Cardiac muscle cell (in vitro differentiated cells and primary cell): ENCODE measurements at regions not wholly inside any gene's neighbourhood (a gene's known extent, or its start where the extent isn't known, plus 50 kb on each side); places are given as distances from the start of the nearest gene placed in this dataset.
"Not testable (repeated sequence)": the region's sequence is repeated elsewhere in the genome, so short reads cannot be mapped to it uniquely, and the experiment has no call there.

Source experiments
- DNase-seq, 2 donors: peaks; one replicate each; pipeline versions ENCODE4 v3.0.0 to v3.0.0-alpha.2; 2010 to 2017; ENCODE audit warnings: low read depth in 1 of 2, low spot score in 1 of 2
- H3K27ac ChIP-seq: fragments of 200-600 bp; sonication (generic); 2 replicates; pipeline ENCODE4 v1.5.1; 2016
- H3K27me3 ChIP-seq: fragments of 200-600 bp; sonication (generic); 2 replicates; pipeline ENCODE4 v1.6.0; 2016; ENCODE audit warnings: control low read depth
- H3K36me3 ChIP-seq: fragments of 200-600 bp; sonication (generic); 2 replicates; pipeline ENCODE4 v1.5.1; 2016; ENCODE audit warnings: control low read depth
- H3K4me1 ChIP-seq: fragments of 200-600 bp; sonication (generic); 2 replicates; pipeline ENCODE4 v1.8.1; 2017; ENCODE audit warnings: low read depth, mild to moderate bottlenecking, mixed run types
- H3K4me3 ChIP-seq: fragments of 200-600 bp; sonication (generic); 2 replicates; pipeline ENCODE4 v1.5.1; 2016; ENCODE audit warnings: mild to moderate bottlenecking
- H3K9me3 ChIP-seq: fragments of 200-600 bp; sonication (generic); 2 replicates; pipeline ENCODE4 v1.5.1; 2017; ENCODE audit warnings: low read depth, mild to moderate bottlenecking, control low read depth
- TF ChIP-seq, protein P1 (sequence below): IDR thresholded peaks from 2 replicates; pipeline ENCODE4 v1.5.1; 2012; ENCODE audit warnings: low read depth, mild to moderate bottlenecking, low read length

DNA sequence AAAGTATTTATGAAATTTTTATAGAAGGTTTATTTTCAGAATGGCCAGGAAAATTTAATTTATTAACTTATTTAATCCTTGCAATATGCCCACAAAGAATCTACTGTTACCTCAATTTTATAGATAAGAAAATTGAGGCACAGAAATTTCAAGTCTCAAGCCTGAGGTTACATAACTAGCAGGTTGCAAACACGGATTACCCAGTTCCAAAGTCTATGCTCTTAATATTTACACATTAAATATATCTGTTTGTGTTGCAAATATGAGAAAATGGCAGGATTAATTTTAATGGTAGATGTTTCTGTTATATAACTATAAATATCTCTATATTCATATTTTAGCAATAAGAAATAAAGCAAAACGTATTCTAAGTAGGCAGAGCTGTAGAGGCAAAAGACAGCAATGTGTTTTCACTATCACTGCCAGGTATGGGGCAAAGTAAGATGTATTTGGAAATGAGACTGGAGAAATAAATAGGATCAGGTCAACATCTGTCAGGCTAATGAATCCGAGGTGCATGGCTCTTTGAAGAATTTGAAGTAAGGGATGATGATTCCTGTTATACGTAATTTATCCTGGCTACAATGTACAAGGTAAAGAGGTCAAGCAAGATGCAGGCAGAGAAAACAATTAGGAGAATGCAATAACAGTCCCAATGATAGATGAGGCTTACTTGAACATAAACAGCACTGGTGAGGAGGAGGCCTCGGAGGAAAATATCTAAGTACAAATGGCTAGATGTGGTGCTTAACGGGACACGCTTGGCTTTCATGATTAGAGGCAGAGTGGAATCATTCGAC is 354.1 kb upstream of the VSTM2A start:
- Histone ChIP-seq H3K27ac (no peak overlapping the region), H3K4me3 (no peak overlapping the region), H3K9me3 (no peaks in the 10 kb centered on the region), H3K36me3 (no peaks in the 10 kb centered on the region), H3K4me1 (no peaks in the 10 kb centered on the region), H3K27me3 (no peaks in the 10 kb centered on the region)
- TF ChIP-seq, protein P1, sequence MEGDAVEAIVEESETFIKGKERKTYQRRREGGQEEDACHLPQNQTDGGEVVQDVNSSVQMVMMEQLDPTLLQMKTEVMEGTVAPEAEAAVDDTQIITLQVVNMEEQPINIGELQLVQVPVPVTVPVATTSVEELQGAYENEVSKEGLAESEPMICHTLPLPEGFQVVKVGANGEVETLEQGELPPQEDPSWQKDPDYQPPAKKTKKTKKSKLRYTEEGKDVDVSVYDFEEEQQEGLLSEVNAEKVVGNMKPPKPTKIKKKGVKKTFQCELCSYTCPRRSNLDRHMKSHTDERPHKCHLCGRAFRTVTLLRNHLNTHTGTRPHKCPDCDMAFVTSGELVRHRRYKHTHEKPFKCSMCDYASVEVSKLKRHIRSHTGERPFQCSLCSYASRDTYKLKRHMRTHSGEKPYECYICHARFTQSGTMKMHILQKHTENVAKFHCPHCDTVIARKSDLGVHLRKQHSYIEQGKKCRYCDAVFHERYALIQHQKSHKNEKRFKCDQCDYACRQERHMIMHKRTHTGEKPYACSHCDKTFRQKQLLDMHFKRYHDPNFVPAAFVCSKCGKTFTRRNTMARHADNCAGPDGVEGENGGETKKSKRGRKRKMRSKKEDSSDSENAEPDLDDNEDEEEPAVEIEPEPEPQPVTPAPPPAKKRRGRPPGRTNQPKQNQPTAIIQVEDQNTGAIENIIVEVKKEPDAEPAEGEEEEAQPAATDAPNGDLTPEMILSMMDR: no peak
- no peak for DNase-seq

DNA sequence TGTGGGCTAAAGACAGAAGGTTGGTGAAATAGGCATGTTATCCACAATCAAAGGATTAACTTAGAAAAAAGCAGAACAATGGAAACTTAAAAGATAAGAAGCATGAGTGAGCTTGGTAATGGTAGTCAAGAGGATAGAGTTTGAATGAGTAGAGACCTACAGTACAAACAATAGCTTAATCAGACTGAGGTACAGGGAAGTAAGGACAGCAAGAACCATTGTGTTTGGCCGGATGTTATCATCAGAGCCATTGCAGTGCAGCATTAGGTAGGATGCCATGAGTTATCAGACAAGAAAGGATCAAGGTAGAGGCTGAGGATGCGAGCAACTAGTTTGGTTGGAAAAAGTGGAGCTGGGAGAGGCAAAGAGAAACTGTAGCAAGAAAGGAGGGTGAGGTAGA is 353.3 kb upstream of the VSTM2A start:
- Histone ChIP-seq H3K36me3 (no peaks in the 10 kb centered on the region), H3K9me3 (no peaks in the 10 kb centered on the region), H3K4me3 (no peak overlapping the region), H3K27ac (no peak overlapping the region), H3K4me1 (no peaks in the 10 kb centered on the region), H3K27me3 (no peaks in the 10 kb centered on the region)
- TF ChIP-seq, protein P1: no peak
- DNase-seq: no peak

DNA sequence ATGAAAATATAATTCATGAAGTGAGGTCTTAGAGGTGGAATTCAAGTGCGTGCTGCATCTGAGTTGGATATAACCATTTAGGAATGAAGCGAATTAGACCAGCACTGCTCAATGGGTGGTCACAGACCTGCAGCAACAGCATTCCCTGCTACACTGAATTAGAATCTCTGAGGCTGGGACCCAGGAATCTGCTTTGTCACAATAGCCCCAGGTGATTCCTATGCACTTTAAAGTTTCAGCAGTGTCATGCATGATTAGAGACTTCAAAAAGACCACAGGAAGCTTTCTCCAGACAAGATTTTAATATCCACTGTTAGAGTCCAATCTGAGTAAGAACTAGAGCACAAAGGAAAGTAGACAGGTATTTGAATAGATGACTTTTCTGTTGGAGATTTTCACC is 352.8 kb upstream of the VSTM2A start:
- TF ChIP-seq, protein P1: no peak
- Histone ChIP-seq H3K9me3 (no peaks in the 10 kb centered on the region), H3K4me3 (no peak overlapping the region), H3K27ac (no peak overlapping the region), H3K4me1 (no peaks in the 10 kb centered on the region), H3K27me3 (no peaks in the 10 kb centered on the region), H3K36me3 (no peaks in the 10 kb centered on the region)
- DNase-seq: no peak

DNA sequence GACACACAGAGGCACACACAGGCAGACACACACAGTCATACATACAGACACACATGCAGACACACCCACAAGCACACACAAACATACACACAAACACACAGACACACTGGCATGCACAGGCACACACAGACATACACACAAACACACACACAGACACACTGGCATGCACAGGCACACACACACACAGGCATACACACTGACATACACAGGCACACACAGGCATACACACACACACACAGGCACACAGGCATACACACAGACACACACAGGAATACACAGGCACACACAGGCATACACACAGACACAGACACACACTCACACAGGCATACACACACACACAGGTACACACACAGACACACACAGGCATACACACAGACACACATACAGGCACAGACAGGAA is 340.7 kb upstream of the VSTM2A start:
- no peak overlapping the region for H3K27ac ChIP-seq
- TF ChIP-seq, protein P1: no peak
- no peaks in the 10 kb centered on the region for H3K36me3 ChIP-seq
- H3K4me3 ChIP-seq: no peak overlapping the region
- no peak for DNase-seq
- no peaks in the 10 kb centered on the region for H3K27me3 ChIP-seq
- H3K9me3 ChIP-seq: no peaks in the 10 kb centered on the region
- no peaks in the 10 kb centered on the region for H3K4me1 ChIP-seq

DNA sequence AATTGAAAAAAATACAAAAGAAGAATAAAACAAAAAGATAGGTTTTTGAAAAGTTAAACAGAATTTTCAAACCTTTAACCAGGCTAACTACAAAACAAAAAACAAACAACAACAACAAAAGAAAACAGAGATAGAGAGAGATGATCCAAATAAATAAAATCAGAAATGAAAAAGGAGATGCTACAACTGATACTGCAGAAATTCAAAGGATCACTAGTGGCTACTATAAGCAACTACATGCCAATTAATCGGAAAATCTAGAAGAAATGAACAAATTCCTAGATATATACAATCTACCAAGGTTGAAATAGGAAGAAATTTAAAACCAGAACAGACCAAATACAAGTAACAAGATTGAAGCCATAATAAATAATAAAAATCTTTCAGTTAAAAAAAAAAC is 326.8 kb upstream of the VSTM2A start:
- TF ChIP-seq, protein P1: no peak
- no peak overlapping the region for H3K4me3 ChIP-seq
- H3K27ac ChIP-seq: no peak overlapping the region
- H3K9me3 ChIP-seq: no peaks in the 10 kb centered on the region
- H3K36me3 ChIP-seq: no peaks in the 10 kb centered on the region
- no peaks in the 10 kb centered on the region for H3K4me1 ChIP-seq
- no peaks in the 10 kb centered on the region for H3K27me3 ChIP-seq
- no peak for DNase-seq

DNA sequence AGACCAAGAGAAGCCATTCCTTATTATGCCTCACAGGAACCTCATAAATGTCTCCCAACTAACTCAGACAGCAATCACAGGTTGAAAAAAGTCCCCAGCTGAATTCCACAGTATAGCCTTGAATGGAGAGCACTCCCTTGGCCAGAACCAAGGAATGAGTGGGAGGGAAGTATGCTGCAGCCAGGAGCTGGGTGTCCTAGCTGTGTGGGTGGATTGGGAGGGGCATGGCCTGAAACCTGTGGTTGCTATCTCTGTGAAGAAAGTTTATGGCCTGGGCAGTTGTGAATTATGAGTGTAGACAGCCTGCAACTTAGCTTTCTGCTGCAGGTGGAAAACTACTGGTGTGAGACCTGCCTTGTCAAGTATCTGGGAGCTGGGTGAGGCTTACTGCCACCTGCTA is 316.1 kb upstream of the VSTM2A start:
- H3K27ac ChIP-seq, H3K27me3 ChIP-seq, DNase-seq, H3K4me3 ChIP-seq, H3K9me3 ChIP-seq, H3K36me3 ChIP-seq, H3K4me1 ChIP-seq: not testable (repeated sequence)
